Fibroblast of pulmonary artery (primary cell): ENCODE measurements at regions not wholly inside any gene's neighbourhood (a gene's known extent, or its start where the extent isn't known, plus 50 kb on each side); places are given as distances from the start of the nearest gene placed in this dataset.

Experiments
- DNase-seq: peaks from one replicate; pipeline ENCODE4 v3.0.0-alpha.2; 2010; ENCODE audit warnings: low read depth
- H3K4me3 ChIP-seq: replicated peaks from 2 replicates; pipeline ENCODE4 v1.5.1; 2011; ENCODE audit warnings: low read depth, mild to moderate bottlenecking, control low read depth, low read length, moderate library complexity
- CTCF ChIP-seq: IDR thresholded peaks from 2 replicates; pipeline ENCODE4 v1.5.1; 2011; ENCODE audit warnings: mild to moderate bottlenecking, control low read depth, low read length, inconsistent platforms; ENCODE audit errors: missing control alignments

GRCh38 chr16:75921281-75921680 lies 195.0 kb upstream of the CPHXL start:
- H3K4me3 ChIP-seq: no peak overlapping the region
- no peak for DNase-seq
- no peak for TF ChIP-seq CTCF

- TF ChIP-seq CTCF: no peak
- no peak overlapping the region for H3K4me3 ChIP-seq
- no peak for DNase-seq
Observed at GRCh38 chr16:75922250-75922649, 196.0 kb upstream of the CPHXL start.

GRCh38 chr16:75924397-75924796 lies 198.1 kb upstream of the CPHXL start:
- no peak for TF ChIP-seq CTCF
- H3K4me3 ChIP-seq: no peak overlapping the region
- DNase-seq: no peak

- no peak for TF ChIP-seq CTCF
- no peak overlapping the region for H3K4me3 ChIP-seq
- DNase-seq: no peak
Observed at GRCh38 chr16:75927810-75928209, 201.5 kb upstream of the CPHXL start.

- no peak for TF ChIP-seq CTCF
- H3K4me3 ChIP-seq: no peak overlapping the region
- no peak for DNase-seq
Observed at GRCh38 chr16:75928295-75928694, 202.0 kb upstream of the CPHXL start.

- no peak for TF ChIP-seq CTCF
- no peak for DNase-seq
- no peak overlapping the region for H3K4me3 ChIP-seq
Observed at GRCh38 chr16:75929046-75929445, 202.8 kb upstream of the CPHXL start.

- H3K4me3 ChIP-seq: no peak overlapping the region
- DNase-seq: no peak
- TF ChIP-seq CTCF: no peak
Observed at GRCh38 chr16:75931043-75931442, 204.8 kb upstream of the CPHXL start.
